SK-N-DZ (cell line): ENCODE measurements at regions not wholly inside any gene's neighbourhood (a gene's known extent, or its start where the extent isn't known, plus 50 kb on each side); places are given as distances from the start of the nearest gene placed in this dataset.
"Not testable (repeated sequence)": the region's sequence is repeated elsewhere in the genome, so short reads cannot be mapped to it uniquely, and the experiment has no call there.

ENCODE experiments used
- DNase-seq: peaks from one replicate; pipeline ENCODE4 v3.0.0-alpha.2; 2015; ENCODE audit warnings: low spot score

DNA sequence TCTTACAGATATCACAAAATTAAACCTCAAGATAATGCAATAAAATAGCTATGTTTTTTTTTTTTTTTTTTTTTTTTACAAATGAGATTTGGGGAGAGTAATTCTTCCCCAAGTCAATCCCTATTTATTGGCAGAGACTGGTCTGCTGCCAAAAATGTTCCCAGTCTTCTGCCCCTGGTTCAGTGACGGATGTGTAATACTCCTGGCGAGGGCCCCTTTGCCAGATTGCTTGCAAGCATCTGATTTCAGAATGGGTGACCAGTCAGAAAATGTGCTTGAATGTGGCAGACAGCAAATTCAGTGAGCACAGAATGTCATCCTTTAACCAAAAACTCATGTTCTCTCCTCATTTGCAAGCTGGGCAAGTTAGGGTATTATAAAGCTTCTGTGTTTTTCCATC is 363.8 kb upstream of the MTNR1B start:
- no peak for DNase-seq

DNA sequence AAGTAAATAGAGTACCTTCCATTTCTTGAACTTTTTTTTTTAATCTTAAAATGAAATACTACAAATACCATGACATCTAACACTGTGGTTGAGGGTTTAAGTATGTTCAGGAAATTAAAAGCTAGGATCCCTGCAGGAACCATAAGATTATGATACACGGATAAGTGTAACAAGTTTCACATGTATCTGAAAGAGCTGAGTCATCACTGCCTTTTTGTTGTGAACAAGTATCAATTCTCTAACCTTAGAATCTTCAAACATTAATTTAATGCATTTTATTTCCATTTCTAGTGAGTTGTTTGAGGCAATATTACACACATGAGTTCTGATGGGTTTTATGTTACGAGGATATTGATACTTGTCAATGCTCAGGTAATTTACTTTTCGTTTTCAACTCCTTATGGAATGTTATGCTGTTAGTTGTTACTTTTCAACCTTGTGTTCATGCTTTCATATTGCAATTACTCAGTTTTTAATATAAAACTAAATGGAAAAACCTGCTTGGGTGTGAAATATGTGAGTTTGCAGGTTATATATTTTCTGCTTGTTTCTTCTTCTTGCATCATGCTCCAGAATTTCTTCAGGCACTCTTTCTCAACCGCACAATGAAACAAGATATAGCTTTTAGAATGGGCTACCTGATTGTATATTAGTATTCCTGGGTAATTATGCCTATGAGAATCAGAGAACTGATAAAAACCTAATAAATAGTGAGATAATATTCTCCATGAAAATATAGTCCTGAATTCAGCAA is 361.3 kb upstream of the MTNR1B start:
- no peak for DNase-seq

DNA sequence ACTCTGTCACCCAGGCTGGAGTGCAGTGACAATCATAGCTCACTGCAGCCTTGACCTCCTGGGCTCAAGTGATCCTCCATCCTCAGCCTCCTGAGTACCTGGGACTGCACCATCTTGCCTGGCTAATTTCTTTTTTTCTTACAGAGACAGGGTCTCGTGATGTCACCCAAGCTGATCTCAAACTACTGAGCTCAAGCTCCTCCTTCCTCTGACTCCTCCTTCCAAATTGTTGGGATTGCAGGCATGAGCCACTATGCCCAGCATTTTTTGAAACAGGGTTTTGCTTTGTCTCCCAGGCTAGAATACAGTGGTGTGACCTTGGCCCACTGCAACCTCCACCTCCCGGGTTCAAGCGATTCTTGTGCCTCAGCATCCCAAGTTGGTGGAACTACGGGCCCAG is 358.3 kb upstream of the MTNR1B start:
- no peak for DNase-seq

DNA sequence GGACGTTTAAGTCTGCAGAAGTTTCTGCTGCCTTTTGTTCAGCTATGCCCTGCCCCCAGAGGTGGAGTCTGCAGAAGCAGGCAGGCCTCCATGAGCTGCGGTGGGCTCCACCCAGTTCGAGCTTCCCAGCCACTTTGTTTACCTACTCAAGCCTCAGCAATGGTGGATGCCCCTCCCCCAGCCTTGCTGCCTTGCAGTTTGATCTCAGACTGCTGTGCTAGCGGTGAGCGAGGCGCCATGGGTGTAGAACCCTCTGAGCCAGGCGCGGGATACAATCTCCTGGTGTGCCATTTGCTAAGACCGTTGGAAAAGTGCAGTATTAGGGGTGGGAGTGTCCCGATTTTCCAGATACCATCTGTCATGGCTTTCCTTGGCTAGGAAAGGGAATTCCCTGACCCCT is 351.4 kb upstream of the MTNR1B start:
- DNase-seq: not testable (repeated sequence)

DNA sequence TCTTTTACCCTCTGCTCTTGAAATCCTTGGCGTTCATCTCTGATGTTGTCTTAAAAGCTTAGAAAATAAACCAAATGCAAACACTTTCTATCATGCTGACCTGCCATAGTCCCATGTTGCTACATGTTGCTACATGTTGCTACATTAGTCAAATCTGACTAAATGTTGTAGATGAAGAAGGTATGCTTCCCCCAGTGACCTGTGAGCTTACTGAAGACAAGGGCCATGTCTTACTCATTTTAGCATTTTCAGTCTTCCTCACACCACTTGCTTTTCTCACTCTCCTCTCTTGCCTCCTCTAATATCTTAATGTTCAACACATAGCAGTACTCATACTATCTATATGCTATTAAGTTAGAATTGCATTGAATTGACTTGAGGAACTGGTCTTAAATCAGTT is 346.4 kb upstream of the MTNR1B start:
- DNase-seq: no peak

DNA sequence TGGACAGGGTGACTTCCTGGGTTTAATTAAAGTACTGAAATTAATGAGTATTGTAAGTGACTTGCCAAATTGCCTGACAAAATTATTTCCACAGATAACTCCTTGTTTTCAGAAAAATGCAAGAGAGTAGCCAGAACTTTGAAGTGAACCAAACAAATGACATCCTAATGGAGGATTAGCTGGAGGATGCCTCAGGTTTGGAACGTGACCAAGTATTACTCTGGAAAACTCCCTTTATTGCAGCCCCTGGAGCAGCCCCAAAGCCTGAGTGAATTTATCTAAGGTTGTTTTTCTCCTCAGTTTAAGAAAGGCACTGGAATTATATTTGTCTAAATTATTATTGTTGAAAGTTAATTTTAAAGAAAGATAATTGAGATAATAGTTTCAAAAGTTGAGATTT is 343.6 kb upstream of the MTNR1B start:
- no peak for DNase-seq

DNA sequence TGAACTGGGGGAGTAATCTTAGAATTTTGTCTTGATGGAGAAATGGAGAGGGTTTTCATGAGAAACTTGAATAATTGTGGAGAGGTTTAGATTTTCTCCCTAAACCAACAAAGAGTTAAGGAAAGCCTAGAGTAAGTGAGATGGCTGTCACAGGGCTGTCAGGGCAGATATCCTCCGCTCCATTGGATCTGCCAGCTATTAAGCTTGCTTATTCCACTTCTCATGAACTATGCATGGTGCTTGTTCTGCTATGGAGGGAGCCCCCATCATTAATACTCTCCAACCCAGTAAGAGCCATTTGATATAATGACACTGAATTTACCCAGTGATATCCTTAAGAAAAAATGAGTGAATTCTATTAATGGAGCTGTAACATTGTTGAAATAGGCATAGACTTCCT is 342.8 kb upstream of the MTNR1B start:
- no peak for DNase-seq

DNA sequence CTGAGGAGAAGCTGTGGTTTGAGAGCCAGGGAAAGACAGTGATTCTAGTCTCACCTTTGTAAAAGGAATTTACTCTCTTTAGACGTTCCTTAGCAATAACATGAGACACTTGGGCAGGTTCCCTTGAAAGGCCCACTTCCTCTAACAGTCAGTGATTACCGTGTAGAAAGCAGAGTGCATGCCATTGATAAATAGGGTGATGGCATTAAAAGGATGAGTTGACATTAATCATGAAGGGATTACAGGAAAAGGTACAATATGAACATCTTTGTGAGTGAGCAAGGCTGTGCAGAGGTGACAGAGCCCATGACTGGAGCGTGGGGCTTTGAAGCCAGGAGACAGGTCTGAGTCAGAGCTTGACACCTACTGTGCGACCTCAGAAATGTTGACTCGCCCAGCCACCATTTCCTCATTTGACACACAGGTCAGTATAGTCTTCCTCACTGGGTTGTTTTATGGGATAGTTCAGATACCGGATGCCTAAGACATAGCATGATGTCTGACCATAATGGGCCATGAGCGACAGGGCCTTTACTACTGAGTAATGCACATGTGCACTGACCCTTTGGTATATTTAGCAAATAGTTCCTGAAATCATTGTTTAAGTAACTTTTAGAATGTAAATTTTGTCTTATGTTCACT is 341.7 kb upstream of the MTNR1B start:
- no peak for DNase-seq

DNA sequence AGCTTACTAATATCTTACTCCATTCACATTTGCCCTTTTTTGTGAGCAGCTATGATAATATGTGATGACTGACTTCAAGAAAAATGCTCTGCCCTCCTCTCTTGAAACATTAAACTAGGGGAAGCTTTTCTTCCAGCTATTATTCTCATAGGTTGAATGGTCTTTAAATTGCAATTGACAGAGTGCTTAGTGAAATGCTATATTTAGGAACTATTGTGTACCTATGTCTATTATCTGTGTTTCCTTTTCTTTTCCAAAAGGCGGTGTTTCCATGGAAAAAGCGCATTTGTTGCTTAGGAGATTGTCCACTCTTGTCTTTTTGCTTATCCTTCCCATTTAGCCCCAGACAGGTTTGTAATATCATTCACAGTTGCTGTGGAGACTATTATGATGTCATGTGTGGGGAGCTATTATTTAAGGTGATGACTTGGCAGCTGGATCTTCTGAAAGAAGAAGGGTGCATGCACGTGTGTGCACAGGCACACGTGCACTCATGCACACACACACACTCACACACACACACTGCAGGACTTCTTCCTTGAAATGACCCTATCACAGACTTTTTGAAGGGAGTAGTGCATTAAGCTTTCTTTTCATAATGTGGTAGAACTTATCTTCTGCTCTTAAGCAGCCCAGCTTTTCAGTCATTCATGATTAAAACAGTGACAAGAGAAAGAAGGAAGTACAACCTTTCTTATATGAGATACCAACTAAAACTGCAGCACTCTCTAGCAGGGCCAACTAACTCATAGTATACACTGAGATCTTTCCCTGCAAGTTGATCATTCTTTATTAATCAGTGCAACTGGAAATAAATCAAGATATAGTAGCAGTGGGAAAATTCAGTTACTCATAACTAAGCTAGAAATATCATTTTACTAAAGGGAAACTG is 340.8 kb upstream of the MTNR1B start:
- no peak for DNase-seq

DNA sequence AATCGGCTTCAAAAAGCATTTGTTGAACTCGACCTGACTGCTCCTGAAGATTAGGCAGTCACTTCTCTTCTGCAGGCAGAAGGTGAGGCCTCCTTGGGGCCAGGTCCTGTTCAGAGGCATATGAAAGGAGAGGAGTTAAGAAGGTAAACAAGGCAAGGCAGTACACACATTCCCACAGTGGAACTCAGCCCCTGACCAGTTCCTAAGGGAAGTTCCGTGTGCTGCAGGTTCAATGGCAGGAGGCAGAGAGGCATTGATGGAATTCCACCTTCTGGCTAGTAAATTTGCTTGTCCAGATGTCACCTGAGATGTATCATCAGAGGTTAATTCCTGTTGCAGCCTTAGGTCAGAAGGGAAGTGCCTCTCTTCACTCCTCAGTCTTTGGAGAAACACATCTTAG is 337.0 kb upstream of the MTNR1B start:
- DNase-seq: no peak

DNA sequence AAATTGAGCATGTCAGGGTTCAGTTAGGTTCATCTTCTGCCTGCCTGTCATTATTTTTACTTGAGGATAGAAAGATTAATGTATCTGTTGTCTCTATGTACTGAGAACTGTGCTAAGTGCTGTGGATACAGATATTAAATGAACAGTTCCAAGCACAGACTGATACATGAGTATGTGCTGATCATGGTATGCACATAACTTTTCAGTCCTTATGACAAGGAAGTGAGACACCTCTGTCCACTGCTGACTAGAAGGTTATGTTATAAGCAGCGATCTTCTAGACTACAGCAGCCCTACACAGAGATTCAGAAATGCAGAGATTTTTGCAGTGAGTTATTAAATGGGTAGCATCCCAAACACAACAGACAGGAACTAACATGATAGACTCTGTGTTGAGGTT is 335.6 kb upstream of the MTNR1B start:
- DNase-seq: no peak

DNA sequence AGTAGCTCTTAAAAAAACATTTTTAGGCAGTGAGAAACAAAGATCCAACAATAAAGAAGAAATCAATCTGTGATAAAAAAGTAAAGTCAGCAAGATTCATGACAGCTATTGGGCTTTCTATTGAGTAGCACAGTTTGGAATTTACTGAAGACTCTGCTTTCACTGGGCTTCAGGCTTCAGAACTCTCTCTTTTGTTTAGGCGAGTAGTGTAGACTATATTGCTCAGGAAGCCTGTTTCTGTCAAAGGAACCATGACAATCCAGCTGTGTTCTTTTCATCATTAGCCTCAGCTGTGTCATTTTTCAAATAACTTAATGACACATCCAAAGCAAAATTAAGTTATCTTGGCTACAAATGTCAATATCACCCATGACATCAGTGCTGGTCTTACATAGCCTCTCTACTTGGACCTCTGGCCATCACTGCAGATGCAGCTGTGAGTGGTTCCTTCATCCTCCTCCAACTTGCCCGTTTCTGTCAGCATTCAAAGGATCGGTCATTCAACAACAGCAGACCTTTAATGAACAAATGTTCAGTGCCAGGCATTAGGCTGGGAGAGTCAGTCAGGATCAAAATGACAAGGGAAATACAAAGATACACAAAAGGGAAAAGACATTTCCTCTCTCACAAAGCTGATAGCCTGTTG is 332.8 kb upstream of the MTNR1B start:
- DNase-seq: no peak

DNA sequence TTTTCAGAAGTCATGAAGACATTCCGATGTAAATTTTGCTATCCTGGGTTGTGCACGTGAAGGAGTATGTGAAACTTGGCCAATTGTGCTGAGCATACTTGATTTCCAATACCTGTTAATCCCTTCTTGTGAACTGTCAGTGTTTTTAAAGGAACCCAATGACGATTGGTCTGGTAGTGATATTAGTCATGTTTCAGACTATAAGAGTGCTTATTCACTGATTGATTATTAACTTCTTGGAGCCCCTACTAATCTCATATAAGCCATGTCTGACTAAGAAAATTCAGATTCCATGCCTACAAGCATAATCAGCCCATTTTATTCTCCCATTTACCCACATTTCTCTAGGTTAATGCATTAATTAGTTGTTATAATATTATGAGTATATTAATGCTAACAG is 330.8 kb upstream of the MTNR1B start:
- no peak for DNase-seq

DNA sequence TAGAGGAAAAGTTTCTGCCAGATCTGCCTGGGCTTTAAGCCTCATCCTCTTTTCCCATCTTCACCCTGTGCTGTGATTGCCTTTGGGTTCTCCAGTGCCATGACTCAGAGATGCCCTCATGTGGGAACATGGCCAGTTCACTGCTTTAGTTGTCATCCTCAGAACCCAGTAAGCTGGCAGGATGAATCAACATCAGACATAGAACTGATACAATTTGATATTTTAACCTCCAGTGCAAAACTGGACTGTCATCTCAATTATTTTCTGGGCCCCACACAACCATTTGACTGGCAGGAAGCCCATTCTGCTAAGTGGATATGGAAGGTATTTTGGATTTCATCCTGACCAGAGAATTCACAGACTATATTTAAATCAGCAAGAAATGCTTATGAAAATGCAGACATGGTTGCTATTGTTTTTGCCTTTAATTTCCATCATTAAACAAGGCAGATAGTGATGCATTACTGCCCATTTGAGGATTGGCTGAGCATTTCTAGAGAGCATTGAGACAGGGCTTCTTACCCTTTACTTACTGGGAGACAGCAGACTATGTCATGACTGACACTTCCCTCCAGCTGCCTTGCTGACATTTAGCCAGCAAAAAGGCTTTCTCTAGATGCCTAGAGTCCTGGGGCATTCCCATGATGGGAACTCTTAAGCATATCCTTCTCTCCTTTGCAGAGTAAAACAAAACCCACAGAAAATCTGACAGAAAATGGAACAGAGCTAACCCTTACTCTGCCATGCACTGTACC is 327.1 kb upstream of the MTNR1B start:
- no peak for DNase-seq

DNA sequence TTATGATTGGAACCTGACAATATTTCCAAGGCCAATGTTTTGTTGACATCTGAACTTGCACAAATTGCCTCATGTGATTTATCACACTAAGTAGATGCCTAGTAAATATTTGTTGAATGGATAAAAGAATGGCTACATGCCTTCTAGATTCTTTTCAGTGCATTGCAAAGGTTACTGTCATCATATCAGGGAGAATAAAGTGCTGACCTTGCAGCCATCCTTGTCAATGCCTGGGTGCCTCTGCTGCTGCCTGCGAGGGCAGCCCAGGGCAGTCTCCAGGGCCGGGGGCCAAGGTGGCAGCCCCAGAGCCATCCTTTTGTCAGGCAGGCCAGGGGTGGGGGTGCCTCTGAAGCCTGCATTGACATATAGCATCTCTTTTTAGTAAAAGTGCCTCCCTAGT is 325.6 kb upstream of the MTNR1B start:
- DNase-seq: no peak

DNA sequence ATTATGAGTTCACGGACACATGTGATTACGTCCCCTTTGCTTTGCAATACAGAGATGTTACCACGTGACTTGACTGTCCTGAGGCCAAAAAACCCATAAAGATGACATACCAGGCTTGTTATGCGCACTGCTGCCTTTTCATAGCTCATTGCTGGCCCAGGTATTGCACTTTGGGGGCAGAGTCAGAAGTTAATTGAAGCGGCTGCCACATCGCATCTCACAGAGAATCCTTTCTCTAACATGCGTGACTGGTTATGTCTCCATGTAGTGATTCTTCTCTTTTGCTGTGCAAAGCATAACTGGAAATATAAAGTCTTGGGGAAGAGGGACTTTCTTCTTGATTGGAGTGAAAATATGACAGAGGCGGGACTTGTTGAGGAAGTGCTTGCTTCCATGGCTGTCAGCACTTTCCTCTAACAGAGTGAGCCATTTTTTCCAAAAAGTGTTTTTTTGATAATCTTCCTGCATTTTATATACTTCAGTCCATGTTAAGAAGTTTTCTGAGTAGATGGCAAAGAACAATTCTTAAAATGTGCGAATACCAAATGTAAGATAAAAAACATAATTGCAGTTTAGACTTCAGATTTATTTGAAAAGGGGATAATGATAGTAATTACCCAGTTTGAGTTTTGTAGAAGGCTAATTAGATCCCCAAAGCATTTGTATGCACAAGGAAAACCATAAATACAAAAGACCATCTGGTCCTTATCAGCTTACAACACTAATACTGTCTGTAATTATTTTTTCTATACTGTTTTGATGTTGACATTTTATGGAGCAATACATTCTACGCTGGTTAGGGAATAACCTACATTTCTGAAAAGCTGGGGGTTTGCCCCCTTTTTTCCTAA is 324.6 kb upstream of the MTNR1B start:
- DNase-seq: no peak

DNA sequence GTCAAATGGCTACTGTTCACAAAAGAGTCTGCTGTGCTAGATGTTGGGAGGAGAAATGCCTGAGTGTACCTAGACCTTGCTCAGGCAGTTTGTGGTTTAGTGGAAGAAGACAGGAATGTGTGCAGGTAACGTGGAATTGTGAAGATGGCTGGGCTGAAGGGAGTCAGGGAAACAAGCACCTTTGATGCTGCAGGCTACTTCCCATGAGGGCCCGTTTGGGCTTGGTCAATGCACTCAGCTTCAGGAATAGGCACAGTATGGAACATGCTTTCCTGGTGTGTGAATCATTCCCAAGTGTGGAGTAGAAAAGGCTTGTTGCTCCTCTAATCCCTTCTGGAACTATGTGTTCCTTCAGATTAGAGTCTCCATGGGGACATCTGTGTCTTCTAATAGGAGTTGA is 318.3 kb upstream of the MTNR1B start:
- DNase-seq: no peak

DNA sequence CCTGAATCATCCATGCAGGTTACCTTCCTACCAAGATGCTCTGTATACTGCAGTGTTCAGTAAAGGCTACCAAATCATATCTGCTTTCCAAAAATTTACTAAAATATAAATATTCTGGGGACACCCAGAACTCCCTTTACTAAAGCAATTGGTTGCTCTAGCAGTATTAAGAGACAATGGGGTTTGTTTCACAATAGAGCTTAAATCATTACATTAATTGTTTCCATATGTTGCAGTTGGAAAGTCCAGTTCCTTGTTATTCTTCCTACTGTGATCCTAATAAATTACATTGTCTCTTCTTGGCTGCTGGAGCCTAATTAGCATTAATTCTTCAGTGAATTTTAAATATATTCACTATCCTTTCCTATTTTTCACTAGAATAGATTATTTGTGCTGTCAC is 316.0 kb upstream of the MTNR1B start:
- DNase-seq: no peak

DNA sequence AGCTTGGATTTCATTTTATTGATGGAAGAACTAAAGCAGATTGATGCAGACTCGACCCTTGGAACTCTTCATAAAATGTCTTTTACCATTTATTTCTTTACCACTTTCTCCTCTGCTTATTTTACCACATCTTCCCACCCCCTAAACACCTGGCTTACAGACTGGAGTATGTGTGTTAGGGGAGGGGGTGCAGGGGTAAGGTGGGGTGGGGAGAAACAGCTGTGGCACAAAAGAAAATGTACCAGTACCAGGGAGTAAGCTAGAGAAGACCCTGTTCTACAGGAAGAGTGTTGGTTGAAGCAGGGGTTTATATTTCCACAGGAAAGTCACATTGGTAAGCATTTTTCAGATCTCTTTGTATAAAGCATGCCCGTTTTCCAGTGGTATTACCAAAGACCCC is 312.7 kb upstream of the MTNR1B start:
- no peak for DNase-seq

DNA sequence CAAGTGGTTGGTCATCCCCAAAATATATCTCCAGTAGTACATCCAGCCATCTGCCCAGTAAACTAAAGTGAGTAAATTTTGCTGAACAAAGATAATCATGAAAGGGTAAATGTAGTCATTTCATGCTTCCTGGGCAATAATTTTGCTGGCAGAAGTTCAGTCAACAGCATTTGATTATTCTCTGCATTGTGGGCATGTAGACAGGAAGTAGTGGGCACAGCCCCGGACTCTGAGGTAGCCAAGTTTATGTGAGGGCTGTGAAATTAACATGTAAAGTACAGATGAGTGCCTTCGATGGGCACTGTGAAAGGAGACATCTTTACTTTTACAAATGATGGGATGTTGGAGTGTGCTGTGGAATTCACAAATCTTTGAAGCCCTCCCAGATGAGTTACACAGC is 312.2 kb upstream of the MTNR1B start:
- no peak for DNase-seq
